H9 (cell line): ENCODE measurements at regions not wholly inside any gene's neighbourhood (a gene's known extent, or its start where the extent isn't known, plus 50 kb on each side); places are given as distances from the start of the nearest gene placed in this dataset.

ENCODE experiments used
- DNase-seq: peaks from one replicate; pipeline ENCODE4 v3.0.0-alpha.2; 2017
- H2AFZ ChIP-seq: one replicate; pipeline ENCODE4 v1.6.1; 2013; ENCODE audit warnings: mild to moderate bottlenecking, low read length, control low read depth, moderate library complexity
- H2AK5ac ChIP-seq: 2 replicates; pipeline ENCODE4 v1.6.1; 2013; ENCODE audit warnings: low read length, control low read depth, mixed read lengths; ENCODE audit not compliant: insufficient read length
- H2BK120ac ChIP-seq: one replicate; pipeline ENCODE4 v1.6.1; 2013; ENCODE audit warnings: low read depth, mild to moderate bottlenecking, low read length, control low read depth, inconsistent platforms; ENCODE audit not compliant: poor library complexity, severe bottlenecking
- H2BK12ac ChIP-seq: 2 replicates; pipeline ENCODE4 v1.6.1; 2013; ENCODE audit warnings: low read length, control low read depth, mixed read lengths, low read depth; ENCODE audit not compliant: insufficient read length
- H2BK15ac ChIP-seq: 2 replicates; pipeline ENCODE4 v1.6.1; 2013; ENCODE audit warnings: low read depth, low read length, control low read depth
- H2BK20ac ChIP-seq: one replicate; pipeline ENCODE4 v1.6.1; 2013; ENCODE audit warnings: low read depth, mild to moderate bottlenecking, low read length, control low read depth, inconsistent platforms; ENCODE audit not compliant: poor library complexity, severe bottlenecking
- H2BK5ac ChIP-seq: 2 replicates; pipeline ENCODE4 v1.6.1; 2013; ENCODE audit warnings: low read length, control low read depth, mixed read lengths; ENCODE audit not compliant: insufficient read length
- H3K14ac ChIP-seq: 2 replicates; pipeline ENCODE4 v1.6.1; 2013; ENCODE audit warnings: low read length, control low read depth; ENCODE audit not compliant: insufficient read depth
- H3K18ac ChIP-seq: 2 replicates; pipeline ENCODE4 v1.6.1; 2013; ENCODE audit warnings: low read depth, mild to moderate bottlenecking, mixed read lengths, low read length, control low read depth; ENCODE audit not compliant: insufficient read length
- H3K23ac ChIP-seq: 2 replicates; pipeline ENCODE4 v1.6.1; 2013; ENCODE audit warnings: low read length, control low read depth, mixed read lengths, low read depth; ENCODE audit not compliant: insufficient read length
- H3K23me2 ChIP-seq: 2 replicates; pipeline ENCODE4 v1.6.1; 2013; ENCODE audit warnings: low read depth, mild to moderate bottlenecking, mixed read lengths, low read length, control low read depth; ENCODE audit not compliant: insufficient read length, poor library complexity, severe bottlenecking
- H3K27ac ChIP-seq: 2 replicates; pipeline ENCODE4 v1.5.1; 2013; ENCODE audit warnings: low read length, control low read depth, mixed read lengths, low read depth; ENCODE audit not compliant: insufficient read length
- H3K27me3 ChIP-seq: 2 replicates; pipeline ENCODE4 v1.6.1; 2013; ENCODE audit warnings: low read length, control low read depth, inconsistent platforms; ENCODE audit not compliant: insufficient read depth
- H3K4ac ChIP-seq: 2 replicates; pipeline ENCODE4 v1.6.1; 2013; ENCODE audit warnings: low read depth, mild to moderate bottlenecking, control low read depth, inconsistent platforms, low read length, moderate library complexity
- H3K4me1 ChIP-seq: 2 replicates; pipeline ENCODE4 v1.6.1; 2013; ENCODE audit warnings: low read length, control low read depth, inconsistent platforms; ENCODE audit not compliant: insufficient read depth
- H3K4me2 ChIP-seq: 2 replicates; pipeline ENCODE4 v1.6.1; 2013; ENCODE audit warnings: low read length, control low read depth, mixed read lengths; ENCODE audit not compliant: insufficient read length, insufficient read depth
- H3K56ac ChIP-seq: 2 replicates; pipeline ENCODE4 v1.6.1; 2013; ENCODE audit warnings: low read depth, mild to moderate bottlenecking, mixed read lengths, low read length, control low read depth; ENCODE audit not compliant: insufficient read length
- H3K79me1 ChIP-seq: 2 replicates; pipeline ENCODE4 v1.6.1; 2013; ENCODE audit warnings: low read depth, mild to moderate bottlenecking, moderate library complexity, low read length, control low read depth, inconsistent platforms; ENCODE audit not compliant: insufficient read depth, poor library complexity, severe bottlenecking
- H3K79me2 ChIP-seq: 2 replicates; pipeline ENCODE4 v1.6.1; 2013; ENCODE audit warnings: low read length, control low read depth, inconsistent platforms; ENCODE audit not compliant: insufficient read depth
- H3K9ac ChIP-seq: 2 replicates; pipeline ENCODE4 v1.6.1; 2013; ENCODE audit warnings: low read length, control low read depth, mixed read lengths; ENCODE audit not compliant: insufficient read length; ENCODE audit errors: extremely low read depth
- H3K9me3 ChIP-seq: one replicate; pipeline ENCODE4 v1.6.1; 2013; ENCODE audit warnings: low read depth, low read length, inconsistent platforms; ENCODE audit not compliant: control insufficient read depth
- H3T11ph ChIP-seq: one replicate; pipeline ENCODE4 v1.6.1; 2013; ENCODE audit warnings: mild to moderate bottlenecking, low read length, control low read depth, inconsistent platforms
- H4K20me1 ChIP-seq: one replicate; pipeline ENCODE4 v1.6.1; 2013; ENCODE audit not compliant: control insufficient read depth, insufficient read length, insufficient read depth
- H4K5ac ChIP-seq: 2 replicates; pipeline ENCODE4 v1.6.1; 2013; ENCODE audit warnings: low read depth, mild to moderate bottlenecking, mixed read lengths, low read length, control low read depth; ENCODE audit not compliant: insufficient read length
- H4K8ac ChIP-seq: replicated peaks from 2 replicates; pipeline ENCODE4 v1.6.1; 2013; ENCODE audit warnings: low read length, control low read depth, mixed read lengths, low read depth; ENCODE audit not compliant: insufficient read length
- H4K91ac ChIP-seq: 2 replicates; pipeline ENCODE4 v1.6.1; 2013; ENCODE audit warnings: low read depth, mild to moderate bottlenecking, moderate library complexity, mixed read lengths, low read length, control low read depth; ENCODE audit not compliant: insufficient read length
- H3K27ac Mint-ChIP-seq, 3 experiments: 2 replicates in 2 of 3; 3 replicates in 1 of 3; pipeline ENCODE4 v1.8.0; 2020 to 2021; ENCODE audit warnings: mixed read lengths in 3 of 3, mild to moderate bottlenecking in 1 of 3, moderate library complexity in 1 of 3
- H3K27me3 Mint-ChIP-seq: 2 replicates; pipeline ENCODE4 v1.8.0; 2021; ENCODE audit warnings: low read depth, mild to moderate bottlenecking, moderate library complexity, mixed read lengths
- H3K36me3 Mint-ChIP-seq, 3 experiments: 2 replicates in 2 of 3; 3 replicates in 1 of 3; pipeline ENCODE4 v1.8.0; 2020 to 2021; ENCODE audit warnings: low read depth in 3 of 3, mixed read lengths in 3 of 3; ENCODE audit not compliant: insufficient read depth in 1 of 3
- H3K4me1 Mint-ChIP-seq, 2 experiments: 2 replicates each; pipeline ENCODE4 v1.8.0; 2020; ENCODE audit warnings: mixed read lengths in 2 of 2
- H3K4me3 Mint-ChIP-seq, 2 experiments: 2 replicates in 1 of 2; 3 replicates in 1 of 2; pipeline ENCODE4 v1.8.0; 2020 to 2021; ENCODE audit warnings: mild to moderate bottlenecking in 2 of 2, mixed read lengths in 2 of 2, moderate library complexity in 1 of 2
- H3K9me3 Mint-ChIP-seq, 2 experiments: 2 replicates in 1 of 2; 3 replicates in 1 of 2; pipeline ENCODE4 v1.8.0; 2020; ENCODE audit warnings: mild to moderate bottlenecking in 2 of 2, mixed read lengths in 2 of 2, moderate library complexity in 1 of 2
- WGBS: extraction: QIAGEN DNeasy Blood & Tissue Kit; methylation state at CpG from one replicate; pipeline ENCODE4 v1.1.7; 2013; ENCODE audit warnings: missing lambda C conversion rate, low lambda C conversion rate, mixed read lengths; ENCODE audit not compliant: insufficient read length; ENCODE audit errors: extremely low coverage; 5-methylcytosine and 5-hydroxymethylcytosine counted together
- TF ChIP-seq, protein P1 (sequence below): fragments of 200-600 bp; sonication (generic); conservative IDR thresholded peaks from 3 replicates; pipeline ENCODE4 v1.8.0; 2021; ENCODE audit warnings: antibody characterized with exemption, mild to moderate bottlenecking

DNA sequence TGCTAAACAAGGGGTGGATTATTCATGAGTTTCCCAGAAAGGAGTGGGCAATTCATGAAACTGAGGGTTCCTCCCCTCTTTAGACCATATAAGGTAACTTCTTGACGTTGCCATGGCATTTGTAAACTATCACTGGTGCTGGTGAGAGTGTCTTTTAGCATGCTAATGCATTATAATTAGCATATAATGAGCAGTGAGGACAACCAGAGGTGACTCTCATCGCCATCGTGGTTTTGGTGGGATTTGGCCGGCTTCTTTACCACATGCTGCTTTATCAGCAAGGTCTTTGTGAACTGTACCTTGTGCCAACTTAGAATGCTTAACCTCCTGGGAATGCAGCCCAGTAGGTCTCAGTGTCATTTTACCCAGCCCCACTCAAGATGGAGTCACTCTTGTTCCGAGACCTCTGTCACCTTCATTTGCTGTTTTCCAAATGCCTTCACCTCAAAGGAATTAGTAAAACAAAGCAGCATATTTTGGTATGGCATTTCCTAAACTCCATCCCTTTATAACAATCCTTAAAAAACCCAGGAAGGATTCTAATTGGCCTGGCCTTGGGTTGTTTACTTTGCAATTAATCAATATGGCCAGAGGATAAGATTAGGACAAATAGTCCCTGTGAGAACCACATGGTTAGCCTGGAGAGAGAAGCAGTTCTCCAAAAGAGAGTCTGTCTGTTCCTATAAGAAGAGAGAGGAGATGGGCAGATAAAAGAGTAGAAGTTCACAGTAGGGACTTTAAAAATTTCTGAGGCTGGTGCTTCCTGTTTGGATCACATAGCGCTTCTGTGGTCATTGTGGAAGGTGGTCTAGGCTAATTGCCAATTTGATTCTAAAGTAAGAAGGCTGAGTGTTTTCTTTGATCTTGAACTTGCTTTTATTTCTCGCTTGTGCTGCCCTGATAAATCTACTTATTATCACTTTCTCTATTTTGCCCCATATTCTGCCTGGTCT lies 155.2 kb upstream of the EOMES start:
- no peaks in the 10 kb centered on the region for H3K9me3 ChIP-seq

More for the DNA sequence above, 155.2 kb upstream of the EOMES start:
- no peak overlapping the region for H3K14ac ChIP-seq
- no peak overlapping the region for H2BK20ac ChIP-seq
- H2BK5ac ChIP-seq = no peak overlapping the region
- H2BK12ac ChIP-seq = no peak overlapping the region
- peak overlapping the region in 1 of 3 experiments; percentile 12; a peak in 1 of 7 replicates for H3K27ac Mint-ChIP-seq
- no peaks in the 10 kb centered on the region for H3K79me1 ChIP-seq
- no peak overlapping the region for H3K27ac ChIP-seq
- peaks cover 4 to 10% of the 10 kb centered on the region in 2 experiments; a peak in 2 of 4 replicates for H3K4me1 Mint-ChIP-seq
- H3K4me2 ChIP-seq = no peak overlapping the region
- no peak overlapping the region for H3K4me3 Mint-ChIP-seq
- TF ChIP-seq, protein P1, sequence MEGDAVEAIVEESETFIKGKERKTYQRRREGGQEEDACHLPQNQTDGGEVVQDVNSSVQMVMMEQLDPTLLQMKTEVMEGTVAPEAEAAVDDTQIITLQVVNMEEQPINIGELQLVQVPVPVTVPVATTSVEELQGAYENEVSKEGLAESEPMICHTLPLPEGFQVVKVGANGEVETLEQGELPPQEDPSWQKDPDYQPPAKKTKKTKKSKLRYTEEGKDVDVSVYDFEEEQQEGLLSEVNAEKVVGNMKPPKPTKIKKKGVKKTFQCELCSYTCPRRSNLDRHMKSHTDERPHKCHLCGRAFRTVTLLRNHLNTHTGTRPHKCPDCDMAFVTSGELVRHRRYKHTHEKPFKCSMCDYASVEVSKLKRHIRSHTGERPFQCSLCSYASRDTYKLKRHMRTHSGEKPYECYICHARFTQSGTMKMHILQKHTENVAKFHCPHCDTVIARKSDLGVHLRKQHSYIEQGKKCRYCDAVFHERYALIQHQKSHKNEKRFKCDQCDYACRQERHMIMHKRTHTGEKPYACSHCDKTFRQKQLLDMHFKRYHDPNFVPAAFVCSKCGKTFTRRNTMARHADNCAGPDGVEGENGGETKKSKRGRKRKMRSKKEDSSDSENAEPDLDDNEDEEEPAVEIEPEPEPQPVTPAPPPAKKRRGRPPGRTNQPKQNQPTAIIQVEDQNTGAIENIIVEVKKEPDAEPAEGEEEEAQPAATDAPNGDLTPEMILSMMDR = no peak
- no peak overlapping the region for H3K23ac ChIP-seq
- no peak overlapping the region for H3K4ac ChIP-seq
- H4K5ac ChIP-seq = no peak overlapping the region
- no peaks in the 10 kb centered on the region for H3K79me2 ChIP-seq
- no peak for DNase-seq
- no peaks in the 10 kb centered on the region for H3K27me3 Mint-ChIP-seq
- H4K8ac ChIP-seq = no peak overlapping the region
- H4K91ac ChIP-seq = no peak overlapping the region
- H2AFZ ChIP-seq = no peak overlapping the region
- no peak overlapping the region for H3T11ph ChIP-seq
- no peaks in the 10 kb centered on the region for H3K27me3 ChIP-seq
- H3K4me1 ChIP-seq = no peaks in the 10 kb centered on the region; the same call in 1 of the 2 replicates
- no peak overlapping the region for H3K18ac ChIP-seq
- H4K20me1 ChIP-seq = no peaks in the 10 kb centered on the region
- H2BK120ac ChIP-seq = no peak overlapping the region
- H2BK15ac ChIP-seq = no peak overlapping the region
- no peak overlapping the region for H3K9ac ChIP-seq
- H3K56ac ChIP-seq = no peak overlapping the region
- no peak overlapping the region for H2AK5ac ChIP-seq
- H3K23me2 ChIP-seq = no peaks in the 10 kb centered on the region
- H3K9me3 Mint-ChIP-seq = no peaks in the 10 kb centered on the region
- H3K36me3 Mint-ChIP-seq = no peaks in the 10 kb centered on the region
- WGBS = no CpG with 5 or more reads among the region's 7 CpGs
